CD4-positive, alpha-beta memory T cell (primary cell): ENCODE measurements at regions not wholly inside any gene's neighbourhood (a gene's known extent, or its start where the extent isn't known, plus 50 kb on each side); places are given as distances from the start of the nearest gene placed in this dataset.

Experiments
- CTCF ChIA-PET: fragments of 350-600 bp; sonication (Branson Sonifier 250); formaldehyde crosslinking; loops from one replicate; lab custom pipeline; 2021; ENCODE audit warnings: inconsistent platforms; ENCODE audit not compliant: partially characterized antibody; lab: Charles Lee
- POLR2A ChIA-PET: fragments of 350-600 bp; sonication (Branson Sonifier 250); formaldehyde crosslinking; loops from one replicate; lab custom pipeline; 2021; ENCODE audit not compliant: partially characterized antibody; lab: Charles Lee
- DNase-seq, 5 donors: peaks; one replicate each; pipeline versions ENCODE4 v3.0.0 to v3.0.0-alpha.2; 2020 to 2022; ENCODE audit warnings: mixed read lengths in 1 of 5
- H3K27ac ChIP-seq: one replicate; pipeline ENCODE4 v1.7.0; 2013; ENCODE audit warnings: low read depth, low read length
- H3K27me3 ChIP-seq: 2 replicates; pipeline ENCODE4 v1.7.0; 2013; ENCODE audit warnings: mild to moderate bottlenecking, low read length, moderate library complexity; ENCODE audit not compliant: insufficient read depth
- H3K36me3 ChIP-seq: 2 replicates; pipeline ENCODE4 v1.7.0; 2013; ENCODE audit warnings: mild to moderate bottlenecking, low read length, moderate library complexity; ENCODE audit not compliant: insufficient read depth
- H3K4me1 ChIP-seq: 2 replicates; pipeline ENCODE4 v1.7.0; 2013; ENCODE audit warnings: mild to moderate bottlenecking, low read length, moderate library complexity; ENCODE audit not compliant: insufficient read depth
- H3K4me3 ChIP-seq, 2 donors: one replicate each; pipeline ENCODE4 v1.7.0; 2013; ENCODE audit warnings: low read length in 2 of 2, mild to moderate bottlenecking in 1 of 2
- H3K9me3 ChIP-seq, 2 donors: one replicate each; pipeline ENCODE4 v1.7.0; 2013; ENCODE audit warnings: low read length in 2 of 2, control low read depth in 1 of 2; ENCODE audit not compliant: control insufficient read depth in 1 of 2
- H3K27ac Mint-ChIP-seq, 7 donors: one replicate each; pipeline ENCODE4 v1.8.0; 2020 to 2021; ENCODE audit warnings: mixed read lengths in 7 of 7, mild to moderate bottlenecking in 6 of 7, inconsistent platforms in 3 of 7, moderate library complexity in 3 of 7
- H3K27me3 Mint-ChIP-seq, 2 donors: one replicate each; pipeline ENCODE4 v1.8.0; 2020 to 2021; ENCODE audit warnings: mixed read lengths in 2 of 2
- H3K36me3 Mint-ChIP-seq, 2 donors: one replicate each; pipeline ENCODE4 v1.8.0; 2020 to 2021; ENCODE audit warnings: mixed read lengths in 2 of 2, inconsistent platforms in 1 of 2, mild to moderate bottlenecking in 1 of 2
- H3K4me1 Mint-ChIP-seq, 4 donors: one replicate each; pipeline ENCODE4 v1.8.0; 2020 to 2021; ENCODE audit warnings: mixed read lengths in 4 of 4, mild to moderate bottlenecking in 1 of 4
- H3K4me3 Mint-ChIP-seq, 8 donors: one replicate each; pipeline ENCODE4 v1.8.0; 2020 to 2021; ENCODE audit warnings: mixed read lengths in 8 of 8, mild to moderate bottlenecking in 7 of 8, moderate library complexity in 6 of 8, inconsistent platforms in 3 of 8
- H3K9me3 Mint-ChIP-seq, 8 donors: one replicate each; pipeline ENCODE4 v1.8.0; 2020 to 2021; ENCODE audit warnings: mixed read lengths in 8 of 8, mild to moderate bottlenecking in 5 of 8, inconsistent platforms in 3 of 8, moderate library complexity in 1 of 8
- intact Hi-C: fragments of 100-400 bp; cut with micrococcal nuclease; formaldehyde crosslinking; loops from one replicate; pipeline ENCODE4 v1.15.1; 2023

DNA sequence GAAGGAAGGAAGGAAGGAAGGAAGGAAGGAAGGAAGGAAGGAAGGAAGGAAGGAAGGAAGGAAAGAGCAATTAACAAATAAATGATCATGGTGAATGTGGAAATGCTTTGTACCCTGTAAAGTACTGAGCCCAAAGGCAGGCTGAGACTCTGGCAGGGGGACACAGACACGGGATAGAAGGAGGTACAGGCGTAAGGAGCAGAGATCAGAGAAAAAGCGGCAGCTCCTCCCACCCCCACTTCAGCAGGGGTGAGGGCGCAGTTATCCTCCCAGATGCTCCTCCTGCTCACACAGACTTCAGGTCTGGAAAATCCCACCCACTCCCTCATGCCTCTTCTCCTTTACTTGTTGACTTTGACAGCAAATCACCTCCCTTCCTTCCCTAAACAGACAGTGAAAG, 464.5 kb downstream of the MATN1 start:
- ChIA-PET POLR2A (no interaction called here), CTCF (no interaction called here)
- intact Hi-C loops, result no loop called here

DNA sequence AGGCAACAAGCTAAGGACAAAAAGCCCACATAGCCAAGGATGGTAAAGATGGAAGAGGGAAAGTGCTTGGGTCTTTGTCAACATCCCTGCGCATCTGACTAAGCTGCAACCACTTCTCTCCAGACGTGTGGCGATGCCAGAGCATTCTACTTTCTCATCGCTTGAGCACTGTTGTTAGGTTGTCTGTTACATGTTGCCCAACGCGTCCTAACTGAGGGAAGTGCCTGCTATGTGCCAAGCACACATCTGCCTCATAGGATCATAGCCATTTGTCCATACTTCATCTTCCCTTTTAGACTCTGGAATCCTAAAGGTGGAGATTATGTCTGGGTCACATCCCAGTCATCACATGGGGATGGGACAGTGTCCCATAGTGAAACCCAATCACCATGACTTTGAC, 464.9 kb downstream of the MATN1 start:
- CTCF ChIA-PET, result no interaction called here
- no peaks in the 10 kb centered on the region for H3K4me1 ChIP-seq
- intact Hi-C loops, result no loop called here
- H3K36me3 Mint-ChIP-seq, result peaks cover 0 to 4% of the 10 kb centered on the region in 2 donors
- no peaks in the 10 kb centered on the region for H3K9me3 ChIP-seq
- POLR2A ChIA-PET, result no interaction called here
- no peaks in the 10 kb centered on the region for H3K27me3 ChIP-seq
- H3K9me3 Mint-ChIP-seq, result peaks cover 0 to 4% (median 0%) of the 10 kb centered on the region in 8 donors
- no peak overlapping the region for H3K27ac Mint-ChIP-seq
- H3K27ac ChIP-seq, result no peak overlapping the region
- no peaks in the 10 kb centered on the region for H3K4me1 Mint-ChIP-seq
- H3K4me3 Mint-ChIP-seq, result no peak overlapping the region
- H3K36me3 ChIP-seq, result no peaks in the 10 kb centered on the region
- no peak overlapping the region for H3K4me3 ChIP-seq
- H3K27me3 Mint-ChIP-seq, result peaks cover 2 to 17% of the 10 kb centered on the region in 2 donors
- DNase-seq, result no peak

More for the DNA sequence above, 464.5 kb downstream of the MATN1 start:
- Histone ChIP-seq H3K27ac (no peak overlapping the region), H3K36me3 (no peaks in the 10 kb centered on the region), H3K9me3 (no peaks in the 10 kb centered on the region), H3K4me1 (no peaks in the 10 kb centered on the region), H3K27me3 (no peaks in the 10 kb centered on the region), H3K4me3 (no peak overlapping the region)
- H3K9me3 Mint-ChIP-seq, result peaks cover 0 to 4% (median 0%) of the 10 kb centered on the region in 8 donors
- peaks cover 0 to 4% of the 10 kb centered on the region in 2 donors for H3K36me3 Mint-ChIP-seq
- no peak overlapping the region for H3K4me3 Mint-ChIP-seq
- DNase-seq, result no peak
- no peak overlapping the region for H3K27ac Mint-ChIP-seq
- H3K4me1 Mint-ChIP-seq, result no peaks in the 10 kb centered on the region
- peaks cover 0 to 17% of the 10 kb centered on the region in 2 donors for H3K27me3 Mint-ChIP-seq

DNA sequence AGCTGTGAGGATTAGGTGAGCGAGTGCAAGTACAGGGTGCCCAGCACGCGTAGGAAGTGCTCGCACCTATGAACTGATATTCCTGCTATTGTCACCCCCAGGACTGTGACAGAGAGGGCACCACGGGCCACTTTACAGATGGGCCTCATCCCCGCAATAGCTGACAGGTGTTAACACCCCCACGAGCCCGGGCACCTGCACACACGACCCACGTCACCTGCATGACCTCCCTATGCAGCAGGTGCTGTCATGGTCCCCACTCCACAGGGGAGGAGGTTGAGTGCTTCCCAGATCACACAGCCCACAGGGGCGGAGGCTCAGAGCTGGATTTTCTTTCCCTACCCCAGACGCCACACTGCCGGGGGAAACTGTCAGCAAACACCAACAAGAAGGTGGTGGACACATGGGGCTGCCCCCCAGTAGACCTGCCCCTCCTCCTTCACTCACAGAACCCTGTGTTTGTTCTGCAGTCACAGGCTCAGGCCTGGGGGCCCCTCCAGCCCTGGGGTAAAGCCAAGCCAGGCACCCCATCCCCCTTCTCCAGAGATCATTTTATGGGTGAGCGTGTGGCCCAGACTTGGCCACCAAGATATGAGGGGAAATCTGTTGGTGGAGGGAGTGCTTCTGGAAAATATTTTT, 465.5 kb downstream of the MATN1 start:
- Histone ChIP-seq H3K36me3 (no peaks in the 10 kb centered on the region), H3K4me1 (no peaks in the 10 kb centered on the region), H3K27ac (no peak overlapping the region), H3K27me3 (no peaks in the 10 kb centered on the region), H3K9me3 (no peaks in the 10 kb centered on the region), H3K4me3 (no peak overlapping the region)
- no peak for DNase-seq
- Mint-ChIP-seq H3K27ac (no peak overlapping the region), H3K36me3 (peaks cover 0 to 4% of the 10 kb centered on the region in 2 donors), H3K27me3 (peaks cover 2 to 17% of the 10 kb centered on the region in 2 donors), H3K4me1 (no peaks in the 10 kb centered on the region), H3K9me3 (peaks cover 0 to 4% (median 0%) of the 10 kb centered on the region in 8 donors), H3K4me3 (no peak overlapping the region)
- intact Hi-C loops, result no loop called here
- CTCF ChIA-PET, result no interaction called here
- POLR2A ChIA-PET, result no interaction called here

DNA sequence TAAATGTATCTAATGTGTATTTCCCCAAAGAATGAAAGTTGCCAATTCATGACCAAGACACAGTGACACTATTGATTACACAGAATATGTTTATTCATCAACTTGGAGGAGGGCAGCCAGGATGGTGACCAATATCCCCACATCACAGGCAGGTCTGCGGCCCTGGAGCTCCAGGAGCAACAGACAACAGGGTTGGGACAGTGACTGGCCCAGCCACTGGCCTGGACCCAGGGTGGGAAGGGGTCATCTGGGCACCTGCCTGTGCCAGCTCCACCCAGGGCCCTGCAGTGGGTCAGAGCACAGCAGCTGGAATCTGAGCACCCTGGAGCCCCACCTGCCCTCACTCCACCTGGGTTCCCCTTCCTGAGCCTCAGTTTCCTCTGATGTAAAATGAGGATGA, 466.1 kb downstream of the MATN1 start:
- Histone ChIP-seq H3K27ac (no peak overlapping the region), H3K4me3 (no peak overlapping the region), H3K36me3 (no peaks in the 10 kb centered on the region), H3K9me3 (no peaks in the 10 kb centered on the region), H3K4me1 (no peaks in the 10 kb centered on the region), H3K27me3 (no peaks in the 10 kb centered on the region)
- POLR2A ChIA-PET, result no interaction called here
- intact Hi-C loops, result no loop called here
- H3K27ac Mint-ChIP-seq, result no peak overlapping the region
- DNase-seq, result no peak
- peaks cover 0 to 4% of the 10 kb centered on the region in 2 donors for H3K36me3 Mint-ChIP-seq
- CTCF ChIA-PET, result no interaction called here
- H3K4me3 Mint-ChIP-seq, result no peak overlapping the region
- no peaks in the 10 kb centered on the region for H3K4me1 Mint-ChIP-seq
- H3K9me3 Mint-ChIP-seq, result peaks cover 0 to 4% (median 0%) of the 10 kb centered on the region in 8 donors
- H3K27me3 Mint-ChIP-seq, result peaks cover 2 to 17% of the 10 kb centered on the region in 2 donors

DNA sequence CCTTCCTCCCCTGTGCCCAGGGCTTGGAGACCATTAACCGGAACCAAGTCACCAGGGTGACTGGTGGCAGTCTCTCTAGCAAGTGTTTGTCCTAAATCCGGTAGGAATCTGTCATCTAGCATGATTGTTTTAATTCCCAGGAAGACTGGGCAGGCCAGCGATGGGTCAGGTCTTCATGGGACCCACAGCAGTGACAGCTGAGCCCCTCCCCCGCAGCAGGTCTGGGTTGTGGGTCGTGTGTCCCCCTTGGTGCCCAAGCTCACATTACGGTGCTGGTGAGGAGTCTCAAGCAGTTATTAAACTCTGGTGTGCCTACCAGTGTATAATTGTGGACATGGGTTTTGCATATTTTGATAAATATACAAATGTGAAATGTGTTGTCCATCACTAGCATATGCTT, 466.5 kb downstream of the MATN1 start:
- CTCF ChIA-PET, result no interaction called here
- intact Hi-C loops, result no loop called here

DNA sequence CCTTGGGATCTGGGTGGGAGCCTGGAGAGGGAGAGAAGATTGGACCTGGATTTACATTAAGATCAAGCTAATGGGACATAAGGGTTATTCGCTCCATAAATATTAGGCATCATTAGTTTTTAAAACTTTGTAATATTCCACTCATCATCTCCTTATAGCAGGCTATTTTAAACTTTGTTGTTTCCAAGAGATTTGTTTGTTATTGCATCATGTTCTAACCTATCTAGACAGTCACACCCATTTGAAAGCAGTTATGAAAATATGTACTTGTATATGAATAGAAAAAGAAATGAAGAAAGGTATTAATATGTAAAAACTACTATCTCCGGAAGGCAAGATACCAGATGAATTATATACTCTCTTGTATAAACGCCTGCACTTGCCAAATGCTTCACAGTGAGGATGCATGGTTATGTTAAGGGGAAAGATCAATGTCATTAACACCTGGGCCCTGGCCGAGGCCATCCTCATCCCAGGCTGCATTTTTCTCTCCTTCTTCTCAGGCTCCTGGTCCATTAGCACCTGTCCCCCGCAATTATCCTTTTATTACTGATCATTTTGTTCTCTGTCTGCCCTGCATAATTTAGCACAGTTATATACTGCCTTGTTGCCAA, 468.2 kb downstream of the MATN1 start:
- ChIA-PET CTCF (no interaction called here), POLR2A (no interaction called here)
- Histone ChIP-seq H3K9me3 (no peaks in the 10 kb centered on the region), H3K4me1 (no peaks in the 10 kb centered on the region), H3K27ac (no peak overlapping the region), H3K36me3 (no peaks in the 10 kb centered on the region), H3K4me3 (no peak overlapping the region), H3K27me3 (no peaks in the 10 kb centered on the region)
- no peak overlapping the region for H3K27ac Mint-ChIP-seq
- H3K4me3 Mint-ChIP-seq, result no peak overlapping the region
- H3K27me3 Mint-ChIP-seq, result peaks cover 4 to 20% of the 10 kb centered on the region in 2 donors
- peaks cover 0 to 4% of the 10 kb centered on the region in 2 donors for H3K36me3 Mint-ChIP-seq
- intact Hi-C loops, result no loop called here
- no peak for DNase-seq
- H3K9me3 Mint-ChIP-seq, result no peaks in the 10 kb centered on the region
- no peaks in the 10 kb centered on the region for H3K4me1 Mint-ChIP-seq

More for the DNA sequence above, 466.5 kb downstream of the MATN1 start:
- Histone ChIP-seq H3K36me3 (no peaks in the 10 kb centered on the region), H3K4me1 (no peaks in the 10 kb centered on the region), H3K9me3 (no peaks in the 10 kb centered on the region), H3K27me3 (no peaks in the 10 kb centered on the region), H3K4me3 (no peak overlapping the region), H3K27ac (no peak overlapping the region)
- H3K27ac Mint-ChIP-seq, result no peak overlapping the region
- H3K4me3 Mint-ChIP-seq, result no peak overlapping the region
- DNase-seq, result no peak
- peaks cover 0 to 4% of the 10 kb centered on the region in 2 donors for H3K36me3 Mint-ChIP-seq
- POLR2A ChIA-PET, result no interaction called here
- no peaks in the 10 kb centered on the region for H3K4me1 Mint-ChIP-seq
- peaks cover 4 to 19% of the 10 kb centered on the region in 2 donors for H3K27me3 Mint-ChIP-seq
- peaks cover 0 to 4% (median 0%) of the 10 kb centered on the region in 8 donors for H3K9me3 Mint-ChIP-seq

DNA sequence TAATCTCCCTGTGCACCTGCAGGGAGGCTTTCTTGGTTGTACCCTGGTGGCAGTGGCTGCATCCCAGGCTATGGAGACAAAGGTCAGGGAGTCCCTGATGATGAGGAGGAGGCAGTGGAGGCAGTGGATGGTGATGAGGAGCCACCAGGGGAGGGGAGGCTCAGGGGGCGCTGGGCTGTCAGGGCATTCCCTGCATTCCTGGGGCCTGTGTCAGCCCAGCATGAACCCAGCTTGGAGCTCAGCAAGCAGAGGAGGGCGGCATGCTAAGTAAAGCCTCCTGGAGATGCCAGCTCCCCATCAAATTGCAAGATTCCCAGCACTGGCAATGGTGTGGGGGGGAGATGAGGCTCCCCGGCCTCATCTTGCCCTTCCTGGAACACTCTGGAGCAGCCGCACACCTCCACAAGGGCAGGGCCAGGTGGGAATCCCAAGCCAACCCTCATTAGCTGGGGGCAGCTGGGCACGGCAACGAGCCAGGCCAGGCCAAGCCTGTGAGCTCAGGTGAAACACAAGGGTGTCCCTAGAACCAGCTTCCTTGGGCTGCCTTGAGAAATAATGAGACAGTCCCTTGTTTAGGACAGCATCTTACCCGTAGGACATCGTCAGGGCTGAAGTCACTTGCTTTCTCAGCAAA, 469.5 kb downstream of the MATN1 start:
- intact Hi-C loops, result no loop called here
- H3K36me3 ChIP-seq, result no peaks in the 10 kb centered on the region
- H3K9me3 Mint-ChIP-seq, result no peaks in the 10 kb centered on the region
- H3K9me3 ChIP-seq, result no peaks in the 10 kb centered on the region
- H3K4me1 ChIP-seq, result no peaks in the 10 kb centered on the region
- peaks cover 0 to 4% of the 10 kb centered on the region in 2 donors for H3K36me3 Mint-ChIP-seq
- CTCF ChIA-PET, result no interaction called here
- H3K27me3 Mint-ChIP-seq, result peaks cover 4 to 13% of the 10 kb centered on the region in 2 donors
- H3K27ac Mint-ChIP-seq, result no peak overlapping the region
- no peak overlapping the region for H3K27ac ChIP-seq
- POLR2A ChIA-PET, result no interaction called here
- H3K4me3 Mint-ChIP-seq, result no peak overlapping the region
- no peak for DNase-seq
- no peaks in the 10 kb centered on the region for H3K4me1 Mint-ChIP-seq
- H3K4me3 ChIP-seq, result no peak overlapping the region
- no peaks in the 10 kb centered on the region for H3K27me3 ChIP-seq
